ENCODE measurements at regions not wholly inside any gene's neighbourhood (a gene's known extent, or its start where the extent isn't known, plus 50 kb on each side); places are given as distances from the start of the nearest gene placed in this dataset.

- TF ChIP-seq NRF1 (IDR thresholded peaks at IDR 0.05; ENCODE audit: low read depth, low read length): no peak
- no peak for TF ChIP-seq MAFK (IDR thresholded peaks at IDR 0.05; ENCODE audit: low read depth, low read length)
- no peak for TF ChIP-seq POLR2A (IDR thresholded peaks at IDR 0.05; ENCODE audit: control extremely low read depth in 1 of 2, low read depth in 2 of 2, low read length in 2 of 2)
Measured at GRCh38 chr4:110853242-110853641, 230.4 kb upstream of the PITX2 start (continued).
